ENCODE measurements at regions not wholly inside any gene's neighbourhood (a gene's known extent, or its start where the extent isn't known, plus 50 kb on each side); places are given as distances from the start of the nearest gene placed in this dataset.
A peak's percentile ranks its signal among the peaks of the same experiment; 100 is the strongest.

- TF ChIP-seq SUZ12 (IDR thresholded peaks at IDR 0.05; ENCODE audit: extremely low read depth, insufficient read depth, insufficient read length) (no peak), ZNF274 (IDR thresholded peaks at IDR 0.05; ENCODE audit: low read depth, low read length) (no peak), YY1 (IDR thresholded peaks at IDR 0.05; ENCODE audit: insufficient read depth, insufficient read length) (no peak)
- Histone ChIP-seq H3K4me3 (ENCODE audit: insufficient read length, low read depth) (no peak overlapping the region), H3K9me3 (ENCODE audit: insufficient read depth, low read length) (no peaks in the 10 kb centered on the region), H3K9ac (ENCODE audit: insufficient read length, low read depth) (no peak overlapping the region), H3K36me3 (ENCODE audit: insufficient read depth, insufficient read length, low read length) (no peaks in the 10 kb centered on the region), H3K27me3 (ENCODE audit: insufficient read depth, insufficient read length) (no peaks in the 10 kb centered on the region), H3K4me1 (ENCODE audit: insufficient read depth, insufficient read length) (no peaks in the 10 kb centered on the region)
- DNase-seq (ENCODE audit: low read depth, low spot score): no peak
These were observed 275.1 kb upstream of the MYOCD start for GRCh38 chr17:12390631-12391030.

GRCh38 chr17:12391468-12391867 lies 274.2 kb upstream of the MYOCD start:
- H3K4me1 ChIP-seq (ENCODE audit: insufficient read depth, insufficient read length): no peaks in the 10 kb centered on the region
- no peak for DNase-seq (ENCODE audit: low read depth, low spot score)

GRCh38 chr17:12395733-12396354 lies 269.8 kb upstream of the MYOCD start:
- no peaks in the 10 kb centered on the region for H3K27me3 ChIP-seq (ENCODE audit: insufficient read depth, insufficient read length)
- H3K4me3 ChIP-seq (ENCODE audit: insufficient read length, low read depth): no peak overlapping the region
- no peak overlapping the region for H3K9ac ChIP-seq (ENCODE audit: insufficient read length, low read depth)
- TF ChIP-seq YY1 (IDR thresholded peaks at IDR 0.05; ENCODE audit: insufficient read depth, insufficient read length) (no peak), ZNF274 (IDR thresholded peaks at IDR 0.05; ENCODE audit: low read depth, low read length) (no peak), SUZ12 (IDR thresholded peaks at IDR 0.05; ENCODE audit: extremely low read depth, insufficient read depth, insufficient read length) (no peak)
- no peaks in the 10 kb centered on the region for H3K9me3 ChIP-seq (ENCODE audit: insufficient read depth, low read length)
- peak; percentile 36 for DNase-seq (ENCODE audit: low read depth, low spot score)
- H3K36me3 ChIP-seq (ENCODE audit: insufficient read depth, insufficient read length, low read length): no peaks in the 10 kb centered on the region
- no peaks in the 10 kb centered on the region for H3K4me1 ChIP-seq (ENCODE audit: insufficient read depth, insufficient read length)

More at GRCh38 chr17:12391468-12391867, 274.2 kb upstream of the MYOCD start:
- Histone ChIP-seq H3K4me3 (ENCODE audit: insufficient read length, low read depth) (no peak overlapping the region), H3K27me3 (ENCODE audit: insufficient read depth, insufficient read length) (no peaks in the 10 kb centered on the region), H3K9ac (ENCODE audit: insufficient read length, low read depth) (no peak overlapping the region), H3K9me3 (ENCODE audit: insufficient read depth, low read length) (no peaks in the 10 kb centered on the region), H3K36me3 (ENCODE audit: insufficient read depth, insufficient read length, low read length) (no peaks in the 10 kb centered on the region)
- TF ChIP-seq YY1 (IDR thresholded peaks at IDR 0.05; ENCODE audit: insufficient read depth, insufficient read length): no peak
- no peak for TF ChIP-seq SUZ12 (IDR thresholded peaks at IDR 0.05; ENCODE audit: extremely low read depth, insufficient read depth, insufficient read length)
- TF ChIP-seq ZNF274 (IDR thresholded peaks at IDR 0.05; ENCODE audit: low read depth, low read length): no peak

GRCh38 chr17:12398441-12399051 lies 267.1 kb upstream of the MYOCD start:
- Histone ChIP-seq H3K36me3 (ENCODE audit: insufficient read depth, insufficient read length, low read length) (no peaks in the 10 kb centered on the region), H3K9ac (ENCODE audit: insufficient read length, low read depth) (no peak overlapping the region), H3K27me3 (ENCODE audit: insufficient read depth, insufficient read length) (no peaks in the 10 kb centered on the region), H3K9me3 (ENCODE audit: insufficient read depth, low read length) (no peaks in the 10 kb centered on the region), H3K4me3 (ENCODE audit: insufficient read length, low read depth) (no peak overlapping the region), H3K4me1 (ENCODE audit: insufficient read depth, insufficient read length) (no peaks in the 10 kb centered on the region)
- DNase-seq (ENCODE audit: low read depth, low spot score): no peak
- TF ChIP-seq YY1 (IDR thresholded peaks at IDR 0.05; ENCODE audit: insufficient read depth, insufficient read length): no peak
- TF ChIP-seq SUZ12 (IDR thresholded peaks at IDR 0.05; ENCODE audit: extremely low read depth, insufficient read depth, insufficient read length): no peak
- TF ChIP-seq ZNF274 (IDR thresholded peaks at IDR 0.05; ENCODE audit: low read depth, low read length): no peak

GRCh38 chr17:12402963-12403622 lies 262.6 kb upstream of the MYOCD start:
- Histone ChIP-seq H3K4me3 (ENCODE audit: insufficient read length, low read depth) (no peak overlapping the region), H3K9me3 (ENCODE audit: insufficient read depth, low read length) (no peaks in the 10 kb centered on the region), H3K36me3 (ENCODE audit: insufficient read depth, insufficient read length, low read length) (no peaks in the 10 kb centered on the region), H3K27me3 (ENCODE audit: insufficient read depth, insufficient read length) (no peaks in the 10 kb centered on the region), H3K9ac (ENCODE audit: insufficient read length, low read depth) (no peak overlapping the region), H3K4me1 (ENCODE audit: insufficient read depth, insufficient read length) (no peaks in the 10 kb centered on the region)
- DNase-seq (ENCODE audit: low read depth, low spot score): no peak
- no peak for TF ChIP-seq SUZ12 (IDR thresholded peaks at IDR 0.05; ENCODE audit: extremely low read depth, insufficient read depth, insufficient read length)
- no peak for TF ChIP-seq YY1 (IDR thresholded peaks at IDR 0.05; ENCODE audit: insufficient read depth, insufficient read length)
- no peak for TF ChIP-seq ZNF274 (IDR thresholded peaks at IDR 0.05; ENCODE audit: low read depth, low read length)

GRCh38 chr17:12403881-12404398 lies 261.8 kb upstream of the MYOCD start:
- Histone ChIP-seq H3K27me3 (ENCODE audit: insufficient read depth, insufficient read length) (no peaks in the 10 kb centered on the region), H3K9ac (ENCODE audit: insufficient read length, low read depth) (no peak overlapping the region), H3K9me3 (ENCODE audit: insufficient read depth, low read length) (no peaks in the 10 kb centered on the region), H3K4me3 (ENCODE audit: insufficient read length, low read depth) (no peak overlapping the region), H3K4me1 (ENCODE audit: insufficient read depth, insufficient read length) (no peaks in the 10 kb centered on the region), H3K36me3 (ENCODE audit: insufficient read depth, insufficient read length, low read length) (no peaks in the 10 kb centered on the region)
- no peak for DNase-seq (ENCODE audit: low read depth, low spot score)
- no peak for TF ChIP-seq YY1 (IDR thresholded peaks at IDR 0.05; ENCODE audit: insufficient read depth, insufficient read length)
- no peak for TF ChIP-seq SUZ12 (IDR thresholded peaks at IDR 0.05; ENCODE audit: extremely low read depth, insufficient read depth, insufficient read length)
- no peak for TF ChIP-seq ZNF274 (IDR thresholded peaks at IDR 0.05; ENCODE audit: low read depth, low read length)

GRCh38 chr17:12406623-12407215 lies 259.0 kb upstream of the MYOCD start:
- no peaks in the 10 kb centered on the region for H3K36me3 ChIP-seq (ENCODE audit: insufficient read depth, insufficient read length, low read length)
- H3K4me1 ChIP-seq (ENCODE audit: insufficient read depth, insufficient read length): no peaks in the 10 kb centered on the region
- no peak overlapping the region for H3K4me3 ChIP-seq (ENCODE audit: insufficient read length, low read depth)
- no peak for TF ChIP-seq YY1 (IDR thresholded peaks at IDR 0.05; ENCODE audit: insufficient read depth, insufficient read length)
- no peak for TF ChIP-seq SUZ12 (IDR thresholded peaks at IDR 0.05; ENCODE audit: extremely low read depth, insufficient read depth, insufficient read length)
- no peak for TF ChIP-seq ZNF274 (IDR thresholded peaks at IDR 0.05; ENCODE audit: low read depth, low read length)
- H3K9me3 ChIP-seq (ENCODE audit: insufficient read depth, low read length): no peaks in the 10 kb centered on the region
- no peak for DNase-seq (ENCODE audit: low read depth, low spot score)
- no peak overlapping the region for H3K9ac ChIP-seq (ENCODE audit: insufficient read length, low read depth)
- no peaks in the 10 kb centered on the region for H3K27me3 ChIP-seq (ENCODE audit: insufficient read depth, insufficient read length)
